Panc1 (cell line): ENCODE measurements at regions not wholly inside any gene's neighbourhood (a gene's known extent, or its start where the extent isn't known, plus 50 kb on each side); places are given as distances from the start of the nearest gene placed in this dataset.

Experiments
- ATAC-seq: fragments of 200-7000 bp; cut with Tn5 transposase; 2 replicates; pipeline ENCODE4 v1.9.1; 2020; ENCODE audit warnings: mild to moderate bottlenecking, moderate library complexity
- BruUV-seq: library from RNA; stranded (reverse); fragments of 400-500 nt; replicated peaks from 2 replicates; lab custom pipeline; 2021; lab: Mats Ljungman, UMichigan
- CTCF ChIA-PET: fragments of 300-600 bp; sonication (Branson Sonifier 250); formaldehyde crosslinking; loops from one replicate; lab custom pipeline; 2022; ENCODE audit warnings: antibody characterized with exemption; lab: Charles Lee
- POLR2A ChIA-PET: fragments of 300-600 bp; sonication (Branson Sonifier 250); formaldehyde crosslinking; loops from one replicate; lab custom pipeline; 2022; ENCODE audit warnings: antibody characterized with exemption; lab: Charles Lee
- DNase-seq: peaks from one replicate; pipeline ENCODE4 v3.0.0-alpha.2; 2010; ENCODE audit warnings: low read depth, low spot score
- H3K27ac ChIP-seq: 2 replicates; pipeline ENCODE4 v1.5.1; 2011; ENCODE audit warnings: mild to moderate bottlenecking, low read length, inconsistent platforms
- H3K27me3 ChIP-seq: fragments of 200-500 bp; sonication (Bioruptor generic); 2 replicates; pipeline ENCODE4 v1.6.0; 2014; ENCODE audit warnings: low read length, inconsistent platforms; ENCODE audit not compliant: control insufficient read depth, insufficient read depth
- H3K36me3 ChIP-seq: fragments of 200-500 bp; sonication (Bioruptor generic); 2 replicates; pipeline ENCODE4 v1.5.1; 2014; ENCODE audit warnings: inconsistent platforms, mild to moderate bottlenecking, low read length, moderate library complexity; ENCODE audit not compliant: control insufficient read depth, insufficient read depth
- H3K4me1 ChIP-seq: 2 replicates; pipeline ENCODE4 v1.5.1; 2011; ENCODE audit warnings: inconsistent platforms, mild to moderate bottlenecking, low read length, moderate library complexity; ENCODE audit not compliant: control insufficient read depth, insufficient read depth
- H3K4me3 ChIP-seq, 2 experiments: 2 replicates each; pipeline ENCODE4 v1.5.1; 2011 to 2012; ENCODE audit warnings: low read depth in 2 of 2, low read length in 2 of 2, mild to moderate bottlenecking in 2 of 2, inconsistent platforms in 1 of 2, moderate library complexity in 1 of 2
- H3K9me3 ChIP-seq: fragments of 200-500 bp; sonication (Bioruptor generic); 2 replicates; pipeline ENCODE4 v1.5.1; 2014; ENCODE audit warnings: low read depth, mild to moderate bottlenecking, inconsistent platforms, low read length, moderate library complexity; ENCODE audit not compliant: control insufficient read depth, insufficient read depth
- CTCF ChIP-seq: fragments of 450-650 bp; IDR thresholded peaks from 2 replicates; pipeline ENCODE4 v1.5.1; 2017; ENCODE audit warnings: mild to moderate bottlenecking
- POLR2AphosphoS5 ChIP-seq: IDR thresholded peaks from 2 replicates; pipeline ENCODE4 v1.6.1; 2012; ENCODE audit warnings: mild to moderate bottlenecking, low read depth, low read length, moderate library complexity
- REST ChIP-seq, 2 experiments: IDR thresholded peaks; 2 replicates each; pipeline ENCODE4 v1.6.1; 2011 to 2012; ENCODE audit warnings: low read depth in 2 of 2, control low read depth in 1 of 2, low read length in 1 of 2, mild to moderate bottlenecking in 1 of 2, moderate library complexity in 1 of 2; ENCODE audit not compliant: insufficient read depth in 1 of 2
- SIN3A ChIP-seq: IDR thresholded peaks from 2 replicates; pipeline ENCODE4 v1.6.1; 2012; ENCODE audit warnings: low read depth, mild to moderate bottlenecking, low read length, moderate library complexity, borderline replicate concordance; ENCODE audit not compliant: insufficient read depth
- TCF7L2 ChIP-seq: IDR thresholded peaks from 2 replicates; pipeline ENCODE4 v1.6.1; 2011; ENCODE audit warnings: mild to moderate bottlenecking, low read depth, low read length, inconsistent platforms
- in situ Hi-C: cut with HindIII; loops from 2 replicates; pipeline ENCODE4 v1.10.0; 2016; ENCODE audit warnings: low sequenced_read_pairs, low pct_unique_long_range_greater_than_20kb
- intact Hi-C: fragments of 100-400 bp; cut with micrococcal nuclease; formaldehyde crosslinking; loops from one replicate; pipeline ENCODE4 v1.10.0; 2022; ENCODE audit not compliant: unreplicated experiment

DNA sequence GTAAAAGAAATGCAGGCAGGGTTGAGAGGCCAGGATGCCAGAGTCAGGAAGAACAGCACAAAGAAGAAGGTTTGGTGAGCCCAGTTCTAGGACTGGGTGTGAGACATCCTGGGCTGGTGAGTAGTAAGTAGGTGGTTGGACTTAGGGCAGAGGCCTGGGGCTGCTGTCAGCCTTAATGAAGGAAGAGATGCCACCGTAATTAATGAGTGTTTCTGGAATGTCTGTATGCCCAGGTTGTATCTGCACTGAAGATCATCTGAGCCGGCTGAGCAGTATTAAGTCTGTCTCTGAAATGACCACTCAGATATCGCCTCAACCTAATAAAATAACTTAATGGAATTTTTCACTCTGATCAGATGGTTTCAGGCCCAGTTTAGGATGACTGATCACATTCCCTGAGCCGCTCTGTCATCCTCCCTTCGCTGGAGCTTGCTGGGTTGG lies 532.9 kb upstream of the IL12A start:
- no TSS peak for BruUV-seq
- TF ChIP-seq SIN3A = no peak
- no peak for TF ChIP-seq CTCF
- TF ChIP-seq TCF7L2 = no peak
- TF ChIP-seq POLR2AphosphoS5 = no peak
- TF ChIP-seq REST (IDR thresholded peaks at IDR 0.05; ENCODE audit: insufficient read depth in 1 of 2, low read depth in 2 of 2, low read length in 1 of 2) = no peak
- no peak for DNase-seq
- Histone ChIP-seq H3K36me3 (no peaks in the 10 kb centered on the region), H3K4me1 (no peaks in the 10 kb centered on the region), H3K4me3 (no peak overlapping the region), H3K27me3 (0 out of 2 replicates have a peak, but pooled peaks cover 2% of the 10 kb centered on the region), H3K27ac (no peak overlapping the region), H3K9me3 (no peaks in the 10 kb centered on the region)
- intact Hi-C loops (no loop called here), in situ Hi-C loops (no loop called here)
- ChIA-PET POLR2A (no interaction called here), CTCF (no interaction called here)
- ATAC-seq = no peak

GRCh38 chr3:159458010-159458409 lies 530.6 kb upstream of the IL12A start:
- no TSS peak for BruUV-seq
- no peak for TF ChIP-seq SIN3A
- no peak for TF ChIP-seq CTCF
- TF ChIP-seq TCF7L2 = no peak
- TF ChIP-seq REST (IDR thresholded peaks at IDR 0.05; ENCODE audit: insufficient read depth in 1 of 2, low read depth in 2 of 2, low read length in 1 of 2) = no peak
- no peak for TF ChIP-seq POLR2AphosphoS5
- no peak overlapping the region for H3K4me3 ChIP-seq
- intact Hi-C loops = no loop called here
- ATAC-seq (no peak), DNase-seq (no peak)
- no peaks in the 10 kb centered on the region for H3K4me1 ChIP-seq
- no peaks in the 10 kb centered on the region for H3K9me3 ChIP-seq
- POLR2A ChIA-PET = no interaction called here
- H3K27ac ChIP-seq = no peak overlapping the region
- CTCF ChIA-PET = interaction anchor here (0.7 kb wide), 1 partner anchor 553 kb away, joined by 4 read pairs; no protein-coding TSS in a partner anchor
- no peaks in the 10 kb centered on the region for H3K36me3 ChIP-seq
- 0 out of 2 replicates have a peak, but pooled peaks cover 2% of the 10 kb centered on the region for H3K27me3 ChIP-seq
- in situ Hi-C loops = no loop called here
